NOMO-1 (cell line): ENCODE measurements at regions not wholly inside any gene's neighbourhood (a gene's known extent, or its start where the extent isn't known, plus 50 kb on each side); places are given as distances from the start of the nearest gene placed in this dataset.
"Not testable (repeated sequence)": the region's sequence is repeated elsewhere in the genome, so short reads cannot be mapped to it uniquely, and the experiment has no call there.

Experiments used
- DNase-seq, 2 experiments: peaks; one replicate each; lab custom pipeline; 2025; ENCODE audit not compliant: unreplicated experiment in 2 of 2; lab: John Stamatoyannopoulos, UW

DNA sequence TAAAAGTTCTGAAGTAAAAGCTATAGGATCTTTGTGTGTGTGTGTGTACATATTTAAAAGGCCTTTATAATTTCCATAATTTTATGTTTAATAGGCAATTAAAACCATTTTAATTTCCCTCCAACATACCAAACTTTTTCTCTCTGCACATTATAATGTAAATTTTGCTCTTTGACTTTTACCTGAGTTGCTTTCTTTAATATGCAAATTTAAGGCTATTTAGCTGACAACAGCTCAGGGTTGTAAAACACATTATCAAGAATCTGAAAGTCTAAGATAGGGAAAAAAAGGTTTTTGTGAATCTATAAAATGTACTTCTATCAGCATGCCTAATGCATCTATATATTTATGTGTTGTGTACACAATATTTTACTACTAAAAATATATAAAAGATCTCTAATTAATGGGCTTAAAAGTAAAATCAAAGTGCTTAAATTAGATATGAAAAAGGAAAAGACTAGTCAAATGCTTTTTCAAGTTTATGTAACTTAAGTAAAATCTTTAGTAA is 239.6 kb upstream of the RAI14 start:
- no peak for DNase-seq

DNA sequence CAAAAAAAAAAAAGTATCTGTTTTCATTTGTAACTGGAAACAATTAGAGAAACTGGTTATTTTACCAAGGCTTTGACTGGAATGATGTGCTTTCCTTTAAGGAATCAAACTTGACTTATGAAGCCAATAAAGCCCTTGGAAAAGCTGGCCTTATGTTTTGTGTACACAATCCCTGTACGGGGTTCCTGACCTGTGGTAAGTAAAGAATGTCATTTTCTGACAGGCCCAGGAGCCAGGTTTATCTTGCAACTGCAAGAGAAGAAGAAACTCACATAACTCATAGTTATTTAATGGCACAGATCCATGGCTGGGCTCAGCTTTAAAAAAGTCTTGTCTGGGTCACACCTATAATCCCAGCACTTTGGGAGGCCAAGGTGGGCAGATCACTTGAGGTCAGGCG is 235.9 kb upstream of the RAI14 start:
- not testable (repeated sequence) for DNase-seq

DNA sequence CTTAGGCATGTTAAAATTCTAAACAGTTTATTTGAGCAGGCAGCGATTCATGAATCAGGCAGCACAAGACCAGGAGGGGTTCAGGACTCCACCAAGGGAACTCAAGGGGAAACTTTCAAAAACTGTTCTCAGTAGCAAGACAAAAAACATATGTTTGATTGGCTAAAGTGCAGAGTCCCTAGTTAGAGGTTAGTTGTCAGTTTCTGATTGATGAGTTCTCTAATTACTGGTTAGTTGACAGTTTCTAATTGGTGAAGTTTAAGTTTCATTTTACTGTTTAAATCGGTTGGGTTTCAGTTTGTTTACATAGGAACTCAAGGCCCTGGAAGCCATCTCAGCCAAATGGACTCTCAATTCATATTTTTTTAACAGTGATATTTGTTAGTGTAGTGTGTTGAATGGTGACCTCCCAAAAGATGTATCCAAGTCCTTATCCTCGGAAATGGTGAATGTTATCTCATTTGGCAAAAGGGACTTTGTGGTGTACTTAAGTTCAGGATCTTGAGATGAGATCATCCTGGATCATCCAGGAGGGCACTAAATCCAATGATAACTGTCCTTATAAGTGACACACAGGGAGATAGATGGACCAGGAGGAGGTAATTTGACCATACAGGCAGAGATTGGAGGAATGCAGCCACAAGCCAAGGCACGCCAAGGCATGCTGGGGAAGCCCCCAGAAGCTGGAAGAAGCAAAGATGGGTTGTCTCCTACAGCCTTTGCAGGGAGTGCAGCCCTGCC is 219.2 kb upstream of the RAI14 start:
- peak in 1 of 2 experiments; percentile 77 for DNase-seq

DNA sequence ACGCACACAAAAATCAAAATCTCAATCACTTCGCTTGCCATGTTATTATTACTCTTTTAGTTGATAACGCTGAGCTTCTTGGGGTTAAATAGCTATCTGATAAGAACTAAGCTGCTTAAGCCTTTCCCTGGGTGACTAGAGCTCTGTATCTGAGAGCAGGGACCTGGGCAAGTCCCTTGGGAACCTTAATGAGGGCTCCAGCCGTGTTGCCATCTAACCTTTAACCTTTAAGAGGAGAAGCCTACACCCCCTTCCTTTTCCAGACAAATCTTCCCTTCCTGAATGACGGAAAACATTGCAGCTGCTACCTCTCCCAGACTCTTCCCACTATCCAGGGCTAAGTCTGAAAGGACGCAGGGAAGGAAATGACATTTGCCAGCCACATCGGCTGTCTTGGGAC is 216.5 kb upstream of the RAI14 start:
- DNase-seq = no peak

DNA sequence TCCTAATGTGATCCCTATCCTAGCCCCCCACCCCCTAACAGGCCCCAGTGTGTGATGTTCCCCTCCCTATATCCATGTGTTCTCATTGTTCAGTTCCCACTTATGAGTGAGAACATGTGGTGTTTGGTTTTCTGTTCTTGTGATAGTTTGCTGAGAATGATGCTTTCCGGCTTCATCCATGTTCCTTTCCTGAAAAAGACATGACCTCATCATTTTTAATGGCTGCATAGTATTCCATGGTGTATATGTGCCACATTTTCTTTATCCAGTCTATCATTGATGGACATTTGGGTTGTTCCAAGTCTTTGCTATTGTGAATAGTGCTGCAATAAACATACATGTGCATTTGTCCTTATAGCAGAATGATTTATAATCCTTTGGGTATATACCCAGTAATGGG is 214.4 kb upstream of the RAI14 start:
- not testable (repeated sequence) for DNase-seq

DNA sequence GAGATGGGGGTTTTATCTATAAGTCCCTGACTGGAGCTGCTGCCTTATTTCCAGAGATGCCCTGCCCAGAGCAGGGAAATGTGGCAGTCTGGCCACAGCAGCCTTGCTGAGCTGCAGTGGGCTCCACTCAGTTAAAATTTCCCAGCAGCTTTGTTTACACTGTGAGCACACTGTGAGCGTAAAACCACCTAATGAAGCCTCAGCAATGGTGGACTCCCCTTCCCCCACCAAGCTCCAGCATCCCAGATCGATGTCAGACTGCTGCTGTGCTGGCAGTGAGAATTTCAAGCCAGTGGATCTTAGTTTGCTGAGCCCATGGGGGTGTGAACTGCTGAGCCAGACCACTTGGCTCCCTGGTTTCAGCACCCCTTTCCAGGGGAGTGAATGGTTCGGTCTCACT is 208.7 kb upstream of the RAI14 start:
- DNase-seq = no peak

DNA sequence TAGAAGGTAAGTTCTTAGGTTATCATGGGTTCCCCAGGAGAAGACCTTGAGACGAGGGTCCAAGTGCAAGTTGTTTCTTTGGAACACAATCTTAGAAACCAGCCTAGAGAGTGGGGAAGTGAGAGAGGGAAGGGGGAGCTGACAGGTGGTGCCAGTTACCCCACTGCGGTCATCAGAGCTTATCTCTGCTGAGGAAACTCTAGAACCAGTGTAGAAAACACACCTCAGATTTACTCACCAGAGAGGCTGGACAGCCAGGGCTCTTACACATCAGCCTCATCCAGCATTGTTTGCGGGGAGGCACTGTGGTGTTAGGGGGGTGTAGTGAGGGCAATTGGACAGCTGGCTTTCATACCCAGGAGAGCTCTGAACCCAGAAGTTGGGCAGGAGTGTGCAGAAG is 206.5 kb upstream of the RAI14 start:
- no peak for DNase-seq

DNA sequence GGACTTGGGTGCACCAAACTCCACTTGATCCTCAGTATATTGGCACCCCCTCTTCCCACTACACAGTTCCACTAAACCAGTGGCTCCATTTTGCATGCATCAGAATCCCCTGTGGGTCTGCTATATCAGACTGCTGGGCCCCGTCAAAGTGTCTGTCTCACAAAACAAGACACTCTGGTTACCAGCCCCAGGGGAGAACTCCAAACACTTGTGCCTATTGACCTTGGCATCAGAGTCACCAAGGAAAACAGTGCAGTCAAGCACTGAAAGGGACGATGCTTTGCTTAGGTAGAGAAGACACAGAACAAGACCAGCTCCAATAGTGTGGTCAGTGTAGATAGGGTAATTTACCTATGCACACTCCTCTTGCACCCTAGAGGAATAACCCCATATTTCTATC is 205.8 kb upstream of the RAI14 start:
- DNase-seq = no peak

DNA sequence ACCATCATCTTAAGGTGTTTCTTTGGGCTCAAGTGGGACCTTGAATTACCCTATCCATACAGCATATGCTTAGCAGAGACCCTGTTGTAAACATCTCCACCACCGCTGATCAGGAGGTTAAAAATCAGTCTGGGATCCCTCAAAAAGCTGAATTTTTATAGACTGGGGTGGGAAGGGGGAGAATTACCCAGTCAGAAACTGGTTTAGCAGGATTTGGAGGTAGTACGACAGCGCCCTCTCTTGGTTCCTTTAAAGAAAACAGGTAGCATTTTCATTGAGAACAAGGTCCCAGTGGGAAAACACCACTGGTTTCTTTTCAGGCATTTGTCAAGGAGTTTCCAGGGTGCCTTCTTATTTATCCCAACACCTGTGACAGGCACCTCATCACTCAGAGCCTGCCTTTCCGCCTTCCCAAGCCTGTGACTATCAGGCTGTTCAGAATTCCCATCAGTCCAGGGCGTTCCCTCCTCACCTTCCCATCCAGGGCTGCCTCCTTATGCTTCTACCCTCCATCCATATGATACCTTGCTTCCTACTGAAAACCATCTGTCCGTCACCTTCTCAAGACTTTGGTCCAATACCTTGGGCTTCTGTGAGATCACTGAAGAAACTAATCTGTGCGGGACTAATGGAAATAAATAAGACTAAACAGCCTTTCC is 203.8 kb upstream of the RAI14 start:
- no peak for DNase-seq

DNA sequence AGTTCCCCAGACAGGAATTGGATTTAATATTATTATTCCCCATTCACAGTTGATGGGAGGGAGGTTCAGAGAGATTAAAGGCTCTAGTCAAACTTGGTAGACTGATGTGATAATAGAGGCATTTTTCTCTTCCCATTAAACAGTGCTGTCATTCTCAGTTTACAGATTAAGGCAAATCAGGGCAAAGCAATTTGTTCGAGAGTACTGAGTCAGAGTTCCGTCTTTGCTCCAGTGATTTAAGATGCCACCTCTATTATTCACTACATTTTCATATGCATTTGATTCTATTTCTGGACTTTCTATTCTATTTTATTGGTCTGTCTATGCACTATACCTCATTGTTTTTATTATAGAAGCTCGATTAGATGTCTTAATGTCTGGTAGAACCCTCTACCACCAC is 201.0 kb upstream of the RAI14 start:
- DNase-seq = no peak

DNA sequence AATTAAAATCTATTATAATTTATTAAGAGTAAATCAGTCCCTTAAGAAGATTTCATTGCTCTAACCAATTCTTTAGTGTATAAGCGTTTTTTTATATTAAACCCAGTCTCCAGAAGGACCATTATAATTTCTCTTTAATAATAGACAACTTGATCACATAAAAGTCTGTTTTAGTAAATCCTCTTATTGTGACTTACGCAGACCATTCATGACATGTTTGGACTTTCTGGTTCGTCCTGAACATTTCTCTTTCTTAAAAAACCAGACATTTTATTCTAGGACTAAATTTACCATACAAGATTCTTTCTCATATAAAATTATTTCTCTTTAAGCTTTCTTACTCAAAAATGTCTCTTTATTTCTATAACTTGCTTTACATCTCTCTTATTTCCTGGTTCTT is 196.2 kb upstream of the RAI14 start:
- DNase-seq = no peak

DNA sequence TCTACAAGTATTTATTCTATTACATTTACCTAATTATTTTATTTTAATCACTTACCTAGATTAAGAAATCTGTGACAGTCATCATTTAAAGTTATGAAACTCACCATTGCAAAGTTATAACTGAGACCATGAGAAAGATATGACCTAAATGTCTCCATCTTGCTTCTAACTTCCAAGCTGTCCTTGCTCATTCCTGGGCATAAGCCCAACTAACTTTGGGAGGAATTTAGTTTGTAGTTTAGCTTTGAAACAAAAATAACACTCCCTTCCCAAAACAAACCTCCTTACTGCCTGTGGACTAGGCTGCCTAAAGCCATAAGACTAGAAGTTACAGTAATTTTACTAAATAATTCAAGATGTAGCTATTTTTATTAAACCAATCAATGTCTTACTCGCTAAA is 195.6 kb upstream of the RAI14 start:
- no peak for DNase-seq

DNA sequence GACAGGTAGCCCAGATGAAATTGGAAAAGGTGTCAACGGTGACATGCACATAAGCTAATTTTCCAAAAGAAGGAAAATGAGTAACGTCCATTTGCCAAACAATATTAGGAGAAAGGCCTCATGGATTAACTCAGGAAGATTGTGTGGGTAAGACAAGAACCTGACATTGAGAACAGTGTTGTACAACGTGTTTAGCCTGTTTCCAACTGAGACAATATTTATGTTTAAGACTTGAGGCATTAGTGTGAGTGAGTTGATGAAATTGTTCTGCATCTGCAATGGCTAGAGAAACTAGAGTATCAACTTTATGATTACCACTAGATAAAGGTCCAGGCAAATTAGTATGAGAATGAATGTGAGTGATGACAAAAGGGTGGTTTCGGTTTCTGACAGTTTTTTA is 191.3 kb upstream of the RAI14 start:
- DNase-seq = no peak

DNA sequence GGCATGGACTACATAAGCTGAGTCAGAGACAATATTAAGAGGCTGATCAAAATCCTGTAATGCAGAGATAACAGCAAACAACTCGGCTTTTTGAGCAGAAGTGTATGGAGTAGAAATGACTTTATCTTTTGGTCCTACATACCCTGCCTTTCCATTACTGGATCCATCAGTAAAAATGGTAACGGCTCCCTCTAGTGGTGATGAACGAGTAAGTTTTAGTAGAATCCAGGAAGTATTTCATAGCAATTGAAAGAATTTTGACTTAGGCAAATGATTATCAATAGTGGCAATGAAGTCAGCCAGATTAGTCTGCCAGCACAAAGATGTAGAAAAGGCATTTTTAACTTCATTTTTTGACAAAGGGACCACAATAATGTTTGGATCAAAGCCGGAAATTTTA is 190.8 kb upstream of the RAI14 start:
- DNase-seq = peak in 1 of 2 experiments; percentile 74

DNA sequence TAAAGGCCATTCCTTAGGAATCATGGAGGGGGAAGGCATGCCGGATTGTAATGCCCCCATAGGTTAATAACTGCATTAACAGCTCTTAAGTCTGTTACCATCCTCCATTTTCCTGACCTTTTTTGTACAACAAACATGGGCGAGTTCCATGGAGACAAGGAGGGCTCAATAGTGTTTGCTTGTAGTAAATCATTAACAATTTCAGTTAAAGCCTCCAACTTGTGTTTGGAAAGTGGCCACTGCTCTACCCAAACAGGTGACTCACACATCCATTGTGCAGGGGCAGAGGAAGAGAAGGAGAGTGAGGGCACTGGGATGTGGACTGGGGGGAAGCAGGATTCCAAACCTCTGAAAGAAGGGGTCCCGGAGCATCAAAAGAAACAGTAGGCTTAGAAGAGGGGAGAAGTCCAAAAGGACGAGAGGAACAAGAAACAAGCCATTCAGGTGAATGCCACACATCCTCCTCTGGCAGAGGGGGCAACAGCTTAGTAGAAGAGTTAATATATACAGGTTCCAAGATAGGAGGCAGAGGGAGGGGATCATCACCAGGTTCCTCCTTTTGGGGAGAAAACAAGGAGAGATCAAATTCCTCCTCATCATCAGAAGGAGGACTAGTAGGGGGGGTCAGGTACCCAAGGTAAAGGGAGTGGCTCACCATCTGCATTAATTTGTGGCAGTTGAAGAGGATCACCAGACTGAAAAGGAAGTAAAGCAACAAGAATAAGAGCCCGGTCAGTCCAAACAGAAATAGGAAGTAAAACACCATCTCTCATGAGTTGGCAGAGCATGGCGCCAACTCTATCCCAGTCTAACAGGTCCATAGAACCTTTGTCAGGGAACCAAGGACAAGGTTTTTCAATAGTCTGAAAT is 189.4 kb upstream of the RAI14 start:
- DNase-seq = peak; percentile 24 to 60

DNA sequence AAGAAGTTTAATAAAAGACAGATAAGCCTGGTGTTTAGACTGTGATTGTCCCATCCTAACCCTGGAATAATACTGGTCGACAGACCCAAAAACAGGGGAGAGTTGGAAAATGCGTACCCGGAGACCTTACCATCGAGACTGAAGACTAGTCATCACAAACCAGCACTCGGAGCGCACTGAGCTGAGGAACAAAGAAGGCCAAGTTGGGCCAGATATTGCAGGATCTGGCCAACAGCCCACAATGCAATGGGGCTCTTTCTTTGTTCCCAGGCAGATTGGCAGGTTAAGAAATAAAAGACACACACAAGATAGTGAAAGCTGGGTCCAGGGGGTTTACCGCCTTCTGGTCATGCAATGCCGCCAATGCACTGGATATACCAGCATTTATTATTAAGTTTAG is 188.7 kb upstream of the RAI14 start:
- no peak for DNase-seq

DNA sequence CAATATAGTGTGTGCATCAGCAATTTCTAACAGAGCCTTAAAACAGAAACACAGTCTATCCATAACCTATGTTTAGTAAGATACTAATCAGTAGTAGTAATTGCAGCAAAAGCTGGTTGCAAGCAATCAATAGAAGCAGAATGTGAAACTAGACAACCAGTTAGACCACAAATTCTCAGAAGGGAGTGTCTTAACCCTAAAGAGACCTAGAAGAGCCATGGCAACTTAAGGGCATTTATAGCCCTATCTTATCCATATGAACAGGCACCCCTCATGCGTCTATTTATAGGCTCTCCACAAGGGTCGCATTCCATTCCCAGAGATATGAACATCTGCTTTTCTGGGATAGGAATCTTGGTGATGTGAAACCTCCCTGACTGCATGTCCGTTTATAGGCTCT is 188.1 kb upstream of the RAI14 start:
- not testable (repeated sequence) for DNase-seq

DNA sequence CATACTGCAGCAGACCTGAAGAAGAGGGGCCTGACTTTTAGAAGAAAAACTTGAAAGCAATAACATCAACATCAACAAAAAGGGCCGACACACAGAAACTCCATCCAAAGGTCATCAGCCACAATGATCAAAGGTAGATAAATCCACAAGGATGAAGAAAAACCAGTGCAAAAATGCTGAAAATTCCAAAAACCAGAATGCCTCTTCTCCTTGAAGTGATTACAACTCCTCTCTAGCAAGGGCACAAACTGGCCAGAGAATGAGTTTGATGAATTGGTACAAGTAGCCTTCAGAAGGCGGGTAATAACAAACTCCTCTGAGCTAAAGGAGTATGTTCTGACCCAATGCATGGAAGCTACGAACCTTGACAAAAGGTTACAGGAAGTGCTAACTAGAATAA is 186.2 kb upstream of the RAI14 start:
- no peak for DNase-seq

DNA sequence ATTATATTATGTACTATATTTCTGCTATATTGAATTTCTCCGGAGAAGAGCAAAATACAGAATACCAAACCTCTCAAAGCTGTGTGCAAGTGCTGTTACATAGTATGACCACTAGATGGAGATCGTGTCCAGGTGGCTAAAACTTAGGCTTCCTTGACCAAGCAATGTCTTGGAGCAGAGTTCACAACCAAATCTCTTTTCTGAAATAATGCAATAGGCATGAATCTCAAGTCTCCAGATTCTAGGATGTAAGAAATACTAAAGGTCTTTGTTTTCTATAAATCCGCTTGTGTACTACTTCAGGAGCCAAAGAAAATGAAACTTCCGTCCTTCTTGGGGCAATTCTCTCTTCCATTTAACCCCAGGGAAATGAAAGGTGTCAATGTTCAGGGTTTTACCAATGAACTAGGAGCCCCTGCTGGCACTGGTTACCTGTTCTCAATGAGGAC is 181.5 kb upstream of the RAI14 start:
- peak; percentile 60 to 70 for DNase-seq

DNA sequence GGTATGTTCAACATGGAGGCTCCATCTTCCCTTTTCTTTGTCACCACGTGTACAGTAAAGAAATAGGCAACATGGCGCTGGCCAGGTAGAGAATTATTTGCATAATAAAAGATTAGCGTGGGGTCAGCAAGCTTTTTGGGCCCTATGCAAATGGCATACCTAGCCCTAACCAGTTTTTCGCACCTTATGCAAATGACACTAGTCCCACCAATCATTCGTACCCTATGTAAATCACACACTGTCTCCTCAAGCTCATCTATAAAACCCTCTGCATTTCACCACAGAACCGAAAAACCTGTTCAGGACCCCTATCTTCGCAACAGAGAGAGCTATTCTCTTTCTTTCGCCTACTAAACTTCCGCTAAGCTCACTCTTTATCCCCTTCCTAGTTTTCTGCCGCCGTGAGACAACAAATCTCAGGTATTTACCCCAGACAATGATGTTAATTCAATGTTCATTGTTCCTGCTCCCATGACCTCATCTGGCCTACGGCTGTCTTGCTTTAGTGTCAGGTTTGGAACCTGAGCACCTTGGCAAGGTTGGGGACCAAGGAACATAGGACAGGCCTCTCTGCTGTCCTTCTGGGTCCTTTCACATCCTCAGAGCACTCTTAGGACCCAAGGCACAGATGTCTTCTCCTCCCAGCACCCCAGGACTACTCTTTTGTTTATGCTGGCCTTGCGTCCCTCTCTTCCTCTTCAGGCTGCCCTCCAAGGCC is 180.7 kb upstream of the RAI14 start:
- no peak for DNase-seq
